ENCODE measurements at regions not wholly inside any gene's neighbourhood (a gene's known extent, or its start where the extent isn't known, plus 50 kb on each side); places are given as distances from the start of the nearest gene placed in this dataset.

DNA sequence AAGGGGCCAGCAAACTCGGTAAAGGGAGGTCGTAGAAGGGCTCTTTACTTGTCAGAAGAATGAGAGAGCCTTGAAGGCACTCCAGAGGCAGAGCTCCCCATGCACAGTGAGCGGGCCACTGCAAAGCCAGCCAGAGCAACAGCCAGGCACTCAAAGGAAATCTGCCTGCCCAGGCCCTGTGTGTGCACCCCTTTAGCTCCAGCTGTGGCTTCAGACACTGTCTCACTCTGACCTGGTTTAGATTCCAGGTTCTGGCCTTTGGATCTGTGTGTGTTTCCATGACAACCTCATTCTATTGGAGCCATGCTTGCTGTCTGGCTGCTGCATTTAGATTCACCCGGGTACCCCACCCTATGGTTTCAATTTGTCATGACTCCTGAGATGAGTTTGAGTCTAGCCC lies 170.3 kb downstream of the CAPZA3 start:
- H3K27me3 ChIP-seq (ENCODE audit: control insufficient read depth, insufficient read depth, low read length) = no peaks in the 10 kb centered on the region
- no peak overlapping the region for H3K9ac ChIP-seq (ENCODE audit: low read length)
- H3K4me1 ChIP-seq (ENCODE audit: control insufficient read depth, insufficient read depth, low read length) = no peaks in the 10 kb centered on the region
- no peaks in the 10 kb centered on the region for H3K36me3 ChIP-seq (ENCODE audit: control insufficient read depth, insufficient read depth, low read length)
- no peak overlapping the region for H3K4me3 ChIP-seq (ENCODE audit: low read length)
- H3K27ac ChIP-seq (ENCODE audit: low read depth, low read length) = no peak overlapping the region

DNA sequence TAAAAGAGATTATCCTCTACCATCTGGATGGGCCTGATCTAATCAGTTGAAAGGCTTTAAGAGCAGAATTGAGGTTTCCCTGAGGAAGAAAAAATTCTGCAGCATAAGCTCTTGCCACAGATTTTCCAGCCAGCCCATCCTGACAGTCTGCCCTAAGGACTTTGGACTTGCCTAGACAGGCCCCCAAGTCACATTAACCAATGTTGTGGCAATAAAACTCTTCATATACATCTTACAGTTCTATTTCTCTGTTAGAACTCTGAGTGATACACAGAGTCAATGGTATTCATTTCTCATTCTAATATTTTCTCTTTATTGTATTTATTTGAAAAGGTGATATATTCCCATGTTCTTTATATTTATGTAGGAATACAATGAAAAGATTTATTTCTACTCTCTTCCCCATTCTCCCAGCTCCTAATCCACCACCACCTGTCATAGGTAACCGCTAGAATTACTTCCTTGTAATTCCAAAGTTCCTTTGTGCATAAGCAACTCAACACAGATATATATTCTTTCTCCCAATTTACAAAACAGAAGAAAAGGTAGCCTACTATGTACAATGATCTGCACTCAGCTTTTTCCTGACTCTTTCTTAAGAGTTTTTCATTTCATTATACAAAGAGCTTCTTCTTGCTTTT lies 182.1 kb downstream of the CAPZA3 start:
- no peaks in the 10 kb centered on the region for H3K27me3 ChIP-seq (ENCODE audit: control insufficient read depth, insufficient read depth, low read length)
- no peak overlapping the region for H3K4me3 ChIP-seq (ENCODE audit: low read length)
- H3K27ac ChIP-seq (ENCODE audit: low read depth, low read length) = no peak overlapping the region
- H3K4me1 ChIP-seq (ENCODE audit: control insufficient read depth, insufficient read depth, low read length) = no peaks in the 10 kb centered on the region
- H3K36me3 ChIP-seq (ENCODE audit: control insufficient read depth, insufficient read depth, low read length) = no peaks in the 10 kb centered on the region
- H3K9ac ChIP-seq (ENCODE audit: low read length) = no peak overlapping the region

DNA sequence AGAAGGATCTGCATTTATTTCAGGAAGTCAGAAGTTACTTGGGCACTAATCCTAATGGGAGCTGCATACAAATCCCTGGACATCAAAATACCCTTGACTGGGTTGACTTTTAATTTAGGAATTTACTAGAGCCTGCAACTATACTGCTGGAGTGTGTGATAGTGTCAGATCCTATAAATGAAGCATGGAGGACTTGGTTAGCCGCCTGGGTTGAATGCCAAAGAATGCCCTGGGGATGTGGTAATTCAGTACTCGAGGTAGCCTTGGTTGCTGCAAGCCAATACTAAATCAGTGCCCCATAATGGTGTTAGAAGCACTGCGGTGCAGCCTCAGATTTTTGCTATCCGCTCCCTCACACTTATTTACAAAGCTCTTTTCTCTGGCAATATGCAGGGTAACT lies 184.9 kb downstream of the CAPZA3 start:
- no peak overlapping the region for H3K4me3 ChIP-seq (ENCODE audit: low read length)
- no peak overlapping the region for H3K27ac ChIP-seq (ENCODE audit: low read depth, low read length)
- H3K4me1 ChIP-seq (ENCODE audit: control insufficient read depth, insufficient read depth, low read length) = no peaks in the 10 kb centered on the region
- no peaks in the 10 kb centered on the region for H3K36me3 ChIP-seq (ENCODE audit: control insufficient read depth, insufficient read depth, low read length)
- no peaks in the 10 kb centered on the region for H3K27me3 ChIP-seq (ENCODE audit: control insufficient read depth, insufficient read depth, low read length)
- H3K9ac ChIP-seq (ENCODE audit: low read length) = no peak overlapping the region

DNA sequence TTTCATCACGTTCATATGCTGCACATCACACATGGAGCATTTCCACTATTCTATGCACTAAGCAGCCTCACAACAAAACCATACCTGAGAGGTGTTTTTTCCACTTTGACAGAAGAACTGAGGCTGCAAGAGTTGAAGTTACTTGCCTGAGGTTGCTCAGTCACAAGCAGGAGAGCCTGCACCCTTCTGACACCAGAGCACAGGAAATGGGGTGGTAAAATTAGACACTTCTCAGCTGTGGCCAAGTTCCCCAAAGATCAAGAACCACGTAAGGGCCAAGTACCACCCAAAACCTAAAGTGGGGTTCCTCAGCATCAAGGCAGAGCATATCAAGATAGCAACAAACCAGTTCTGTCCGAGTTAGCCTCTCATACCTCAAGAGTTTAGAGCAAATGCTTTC lies 185.8 kb downstream of the CAPZA3 start:
- Histone ChIP-seq H3K27ac (ENCODE audit: low read depth, low read length) (no peak overlapping the region), H3K4me3 (ENCODE audit: low read length) (no peak overlapping the region), H3K4me1 (ENCODE audit: control insufficient read depth, insufficient read depth, low read length) (no peaks in the 10 kb centered on the region), H3K9ac (ENCODE audit: low read length) (no peak overlapping the region), H3K36me3 (ENCODE audit: control insufficient read depth, insufficient read depth, low read length) (no peaks in the 10 kb centered on the region), H3K27me3 (ENCODE audit: control insufficient read depth, insufficient read depth, low read length) (no peaks in the 10 kb centered on the region)

DNA sequence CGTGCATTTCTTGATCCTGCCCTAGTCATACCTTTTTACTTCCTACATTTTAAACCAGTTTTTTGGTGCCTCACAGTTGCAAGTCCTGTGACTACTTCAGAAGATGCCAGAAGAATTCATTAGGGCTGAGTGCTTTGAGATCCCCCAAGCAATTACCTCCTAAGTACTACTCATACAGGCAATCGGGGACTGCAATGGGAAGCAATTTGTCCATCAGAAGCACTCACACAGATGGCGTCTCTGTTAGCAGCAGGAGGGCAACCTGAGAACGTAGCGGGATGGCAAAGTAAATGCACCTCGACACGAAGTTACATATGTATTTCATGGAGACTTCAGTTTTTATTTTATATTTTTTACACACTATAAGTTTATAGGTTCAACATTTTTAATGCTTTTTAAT lies 188.3 kb downstream of the CAPZA3 start:
- Histone ChIP-seq H3K4me1 (ENCODE audit: control insufficient read depth, insufficient read depth, low read length) (no peaks in the 10 kb centered on the region), H3K36me3 (ENCODE audit: control insufficient read depth, insufficient read depth, low read length) (no peaks in the 10 kb centered on the region), H3K9ac (ENCODE audit: low read length) (no peak overlapping the region), H3K27me3 (ENCODE audit: control insufficient read depth, insufficient read depth, low read length) (no peaks in the 10 kb centered on the region), H3K27ac (ENCODE audit: low read depth, low read length) (no peak overlapping the region), H3K4me3 (ENCODE audit: low read length) (no peak overlapping the region)

DNA sequence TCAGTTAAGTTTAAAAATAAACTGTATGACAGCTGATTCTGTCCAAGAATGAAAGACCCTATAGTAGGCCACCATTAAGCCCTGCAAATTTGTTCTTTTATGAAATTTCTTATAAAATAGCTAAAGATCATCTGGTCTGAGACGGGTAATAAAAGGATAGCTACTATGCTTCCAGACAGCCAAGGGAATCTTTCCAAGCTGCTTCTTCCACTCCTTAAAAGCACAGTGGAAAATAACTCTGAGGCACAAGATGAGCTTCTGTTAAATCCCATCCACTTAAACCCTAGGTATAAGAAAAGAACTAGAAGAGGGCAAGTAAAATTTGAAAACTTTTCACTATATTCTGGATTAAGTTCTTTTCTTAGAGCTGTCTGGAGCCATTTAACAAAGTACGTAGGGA lies 194.3 kb downstream of the CAPZA3 start:
- Histone ChIP-seq H3K9ac (ENCODE audit: low read length) (no peak overlapping the region), H3K4me3 (ENCODE audit: low read length) (no peak overlapping the region), H3K4me1 (ENCODE audit: control insufficient read depth, insufficient read depth, low read length) (no peaks in the 10 kb centered on the region), H3K27ac (ENCODE audit: low read depth, low read length) (no peak overlapping the region), H3K36me3 (ENCODE audit: control insufficient read depth, insufficient read depth, low read length) (no peaks in the 10 kb centered on the region), H3K27me3 (ENCODE audit: control insufficient read depth, insufficient read depth, low read length) (no peaks in the 10 kb centered on the region)

DNA sequence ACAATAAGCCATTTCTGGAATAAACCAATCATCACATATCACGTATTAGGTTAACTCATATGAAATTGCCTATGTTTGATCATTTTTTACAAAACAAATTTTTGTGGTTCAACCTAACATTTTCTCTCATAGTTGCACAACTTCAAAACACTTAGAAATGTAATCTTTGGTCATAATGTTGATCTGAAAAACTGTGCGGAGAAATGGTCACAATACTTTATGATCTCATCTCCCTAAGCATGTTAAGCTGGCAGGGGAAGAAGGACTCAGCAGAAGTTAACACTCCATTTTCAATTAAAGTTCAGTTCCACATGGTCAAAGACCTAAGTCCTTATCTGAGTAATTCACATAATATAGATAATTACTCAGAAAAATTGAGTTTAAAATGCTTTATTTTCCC lies 194.8 kb downstream of the CAPZA3 start:
- no peaks in the 10 kb centered on the region for H3K36me3 ChIP-seq (ENCODE audit: control insufficient read depth, insufficient read depth, low read length)
- H3K9ac ChIP-seq (ENCODE audit: low read length) = no peak overlapping the region

DNA sequence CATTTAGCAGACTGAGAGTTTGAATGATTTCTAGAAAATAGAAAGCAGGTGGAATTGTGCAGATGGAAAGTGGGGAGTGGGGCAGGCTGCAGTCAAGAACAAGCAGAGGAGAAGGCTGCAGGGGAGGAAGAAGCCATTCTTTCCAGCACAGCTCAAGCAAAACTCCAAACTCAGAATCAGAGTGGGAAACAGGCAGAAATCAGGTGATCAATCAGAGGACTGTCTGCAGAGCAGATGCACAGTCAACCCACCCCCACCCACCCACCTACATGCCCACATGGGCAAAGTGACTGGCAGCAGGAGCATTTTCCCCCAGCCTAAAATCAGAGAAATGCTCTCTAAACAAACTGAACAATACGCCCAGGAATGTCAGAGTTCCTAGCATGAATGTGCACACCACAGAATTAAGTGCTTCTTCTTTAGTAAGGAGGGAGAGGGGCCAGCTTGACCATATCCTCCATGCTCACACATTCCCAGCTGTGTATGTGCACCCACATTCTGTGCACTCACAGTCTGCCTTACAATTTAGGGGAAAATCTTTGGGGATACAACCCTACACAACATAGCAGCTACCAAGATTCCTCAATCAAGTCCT lies 194.1 kb upstream of the PLEKHA5 start:
- Histone ChIP-seq H3K27me3 (ENCODE audit: control insufficient read depth, insufficient read depth, low read length) (no peaks in the 10 kb centered on the region), H3K4me3 (ENCODE audit: low read length) (no peak overlapping the region), H3K36me3 (ENCODE audit: control insufficient read depth, insufficient read depth, low read length) (no peaks in the 10 kb centered on the region), H3K4me1 (ENCODE audit: control insufficient read depth, insufficient read depth, low read length) (no peaks in the 10 kb centered on the region), H3K9ac (ENCODE audit: low read length) (no peak overlapping the region), H3K27ac (ENCODE audit: low read depth, low read length) (no peak overlapping the region)

More for the DNA sequence above, 194.8 kb downstream of the CAPZA3 start:
- Histone ChIP-seq H3K4me1 (ENCODE audit: control insufficient read depth, insufficient read depth, low read length) (no peaks in the 10 kb centered on the region), H3K27ac (ENCODE audit: low read depth, low read length) (no peak overlapping the region), H3K27me3 (ENCODE audit: control insufficient read depth, insufficient read depth, low read length) (no peaks in the 10 kb centered on the region), H3K4me3 (ENCODE audit: low read length) (no peak overlapping the region)

DNA sequence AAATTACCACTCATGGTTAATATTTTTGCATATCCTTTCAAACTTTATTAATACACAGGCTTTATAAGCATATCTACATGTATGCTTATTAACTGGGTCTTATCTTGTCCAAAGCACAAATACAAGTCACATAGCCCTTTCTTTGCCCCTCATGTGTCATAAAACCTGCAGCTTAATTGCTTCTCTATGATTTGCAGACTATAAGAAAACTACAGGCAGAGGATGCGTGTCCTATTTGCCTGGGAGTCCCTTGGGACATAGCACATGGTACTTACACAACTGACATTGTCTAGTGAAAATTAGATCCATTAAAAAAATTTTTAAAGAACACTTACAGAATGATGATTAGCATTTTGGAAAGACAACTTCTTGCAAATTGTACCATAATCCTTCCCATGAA lies 190.5 kb upstream of the PLEKHA5 start:
- no peak overlapping the region for H3K27ac ChIP-seq (ENCODE audit: low read depth, low read length)
- H3K4me3 ChIP-seq (ENCODE audit: low read length) = no peak overlapping the region
- no peak overlapping the region for H3K9ac ChIP-seq (ENCODE audit: low read length)
- H3K36me3 ChIP-seq (ENCODE audit: control insufficient read depth, insufficient read depth, low read length) = no peaks in the 10 kb centered on the region
- no peaks in the 10 kb centered on the region for H3K4me1 ChIP-seq (ENCODE audit: control insufficient read depth, insufficient read depth, low read length)
- no peaks in the 10 kb centered on the region for H3K27me3 ChIP-seq (ENCODE audit: control insufficient read depth, insufficient read depth, low read length)

DNA sequence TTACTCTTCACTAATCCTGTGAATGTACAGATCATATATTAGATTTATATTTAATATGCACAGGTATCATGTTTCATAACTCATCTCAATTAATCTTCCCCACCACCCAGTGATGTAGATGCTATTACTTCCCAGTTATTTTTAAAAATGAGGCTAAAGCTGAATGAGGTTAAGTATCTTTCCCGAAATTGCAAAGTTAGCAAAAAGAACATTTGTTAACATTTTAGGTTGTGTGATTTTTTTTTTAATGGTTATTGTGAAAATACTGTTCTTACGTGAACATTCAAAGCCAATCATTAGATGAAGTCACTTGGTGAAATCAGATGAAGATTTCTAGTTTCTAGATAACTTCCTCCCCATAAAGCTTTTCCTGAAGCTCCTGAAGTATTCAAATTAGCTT lies 186.9 kb upstream of the PLEKHA5 start:
- H3K4me1 ChIP-seq (ENCODE audit: control insufficient read depth, insufficient read depth, low read length) = no peaks in the 10 kb centered on the region

DNA sequence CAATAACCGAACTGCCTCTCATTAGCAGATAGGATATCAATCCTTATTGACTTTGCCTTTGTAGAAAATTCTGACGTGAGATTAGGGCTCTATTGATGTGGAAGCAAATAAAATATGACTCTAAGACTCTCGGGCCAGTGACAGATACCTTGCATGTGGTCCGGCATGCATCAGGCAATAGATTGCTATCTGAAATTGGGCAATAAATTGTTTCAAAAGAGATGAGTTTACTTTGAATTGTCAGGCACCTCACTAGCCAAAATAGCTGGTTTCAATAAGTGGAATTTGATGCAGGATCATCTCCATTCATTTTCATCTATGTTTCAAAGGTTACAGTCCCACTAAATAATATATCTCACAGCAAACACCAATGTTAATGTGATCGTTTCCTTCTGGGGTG lies 186.3 kb upstream of the PLEKHA5 start:
- H3K4me3 ChIP-seq (ENCODE audit: low read length) = no peak overlapping the region
- no peak overlapping the region for H3K9ac ChIP-seq (ENCODE audit: low read length)
- no peak overlapping the region for H3K27ac ChIP-seq (ENCODE audit: low read depth, low read length)
- H3K36me3 ChIP-seq (ENCODE audit: control insufficient read depth, insufficient read depth, low read length) = no peaks in the 10 kb centered on the region
- no peaks in the 10 kb centered on the region for H3K27me3 ChIP-seq (ENCODE audit: control insufficient read depth, insufficient read depth, low read length)
- H3K4me1 ChIP-seq (ENCODE audit: control insufficient read depth, insufficient read depth, low read length) = no peaks in the 10 kb centered on the region

More for the DNA sequence above, 186.9 kb upstream of the PLEKHA5 start:
- Histone ChIP-seq H3K27me3 (ENCODE audit: control insufficient read depth, insufficient read depth, low read length) (no peaks in the 10 kb centered on the region), H3K27ac (ENCODE audit: low read depth, low read length) (no peak overlapping the region), H3K36me3 (ENCODE audit: control insufficient read depth, insufficient read depth, low read length) (no peaks in the 10 kb centered on the region), H3K9ac (ENCODE audit: low read length) (no peak overlapping the region), H3K4me3 (ENCODE audit: low read length) (no peak overlapping the region)

DNA sequence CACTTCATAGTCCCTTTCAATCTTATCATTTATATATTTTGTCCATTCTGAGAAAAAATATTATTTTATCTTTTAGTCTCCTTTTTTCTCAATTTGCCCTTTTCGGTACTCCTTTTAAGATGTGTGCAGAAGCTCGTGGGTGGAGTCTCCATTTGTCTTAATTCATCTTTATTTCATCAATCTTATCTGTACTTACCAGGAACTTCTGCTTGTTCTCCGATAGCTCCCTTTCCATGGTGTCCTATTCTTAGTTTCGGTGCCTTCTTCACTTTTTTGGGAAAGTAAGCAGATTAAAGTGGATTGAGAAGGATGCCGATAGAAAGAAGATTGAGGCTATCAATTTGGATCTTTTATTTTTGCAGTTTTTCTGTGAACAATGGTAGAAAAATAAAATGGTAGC lies 183.4 kb upstream of the PLEKHA5 start:
- no peaks in the 10 kb centered on the region for H3K27me3 ChIP-seq (ENCODE audit: control insufficient read depth, insufficient read depth, low read length)
- H3K4me1 ChIP-seq (ENCODE audit: control insufficient read depth, insufficient read depth, low read length) = no peaks in the 10 kb centered on the region
- H3K9ac ChIP-seq (ENCODE audit: low read length) = no peak overlapping the region
- no peak overlapping the region for H3K4me3 ChIP-seq (ENCODE audit: low read length)
- H3K27ac ChIP-seq (ENCODE audit: low read depth, low read length) = no peak overlapping the region
- no peaks in the 10 kb centered on the region for H3K36me3 ChIP-seq (ENCODE audit: control insufficient read depth, insufficient read depth, low read length)

DNA sequence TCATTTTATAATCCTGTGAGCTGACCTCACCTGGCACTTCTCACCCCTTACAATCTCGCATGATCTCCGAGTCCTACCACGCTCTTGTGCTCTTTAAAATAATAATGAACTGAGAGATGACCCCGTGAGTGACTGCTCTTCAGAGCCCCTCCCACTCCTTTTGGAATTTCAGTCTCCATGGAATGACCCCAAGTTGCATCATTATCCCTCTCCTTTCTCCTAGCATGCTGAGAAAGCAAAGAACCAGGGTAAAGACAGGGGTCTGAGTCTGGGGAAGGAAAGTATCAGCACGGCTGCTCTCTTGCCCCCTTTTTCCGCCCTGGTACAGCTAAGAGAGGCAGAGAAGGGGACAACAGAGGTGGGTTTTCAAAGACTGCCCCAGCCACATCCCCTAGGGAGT lies 178.3 kb upstream of the PLEKHA5 start:
- Histone ChIP-seq H3K36me3 (ENCODE audit: control insufficient read depth, insufficient read depth, low read length) (no peaks in the 10 kb centered on the region), H3K9ac (ENCODE audit: low read length) (no peak overlapping the region), H3K4me3 (ENCODE audit: low read length) (no peak overlapping the region), H3K27me3 (ENCODE audit: control insufficient read depth, insufficient read depth, low read length) (no peaks in the 10 kb centered on the region), H3K4me1 (ENCODE audit: control insufficient read depth, insufficient read depth, low read length) (no peaks in the 10 kb centered on the region), H3K27ac (ENCODE audit: low read depth, low read length) (no peak overlapping the region)
